ENCODE measurements at regions not wholly inside any gene's neighbourhood (a gene's known extent, or its start where the extent isn't known, plus 50 kb on each side); places are given as distances from the start of the nearest gene placed in this dataset.
"Not testable (repeated sequence)": the region's sequence is repeated elsewhere in the genome, so short reads cannot be mapped to it uniquely, and the experiment has no call there.

DNA sequence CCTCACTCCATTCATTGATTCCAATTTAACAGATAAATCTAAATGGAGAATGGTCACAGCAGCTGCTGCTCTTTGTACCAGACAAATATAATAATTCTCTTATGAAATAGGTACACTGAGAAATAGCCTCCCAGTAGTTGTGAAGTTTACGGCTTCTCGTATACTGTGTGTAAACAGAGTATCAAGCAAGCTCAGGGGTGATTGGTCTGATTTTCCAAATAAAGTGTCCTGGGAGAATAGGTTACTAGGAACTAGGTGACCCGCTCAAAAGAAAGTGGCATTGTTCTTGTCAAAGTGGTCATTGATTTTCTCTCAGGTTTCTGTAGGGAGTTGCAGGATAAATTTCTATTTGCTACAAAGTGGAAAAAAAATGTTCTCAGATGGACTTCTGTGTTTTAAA, 838.2 kb downstream of the RAPGEF2 start:
- DNase-seq, result no peak

DNA sequence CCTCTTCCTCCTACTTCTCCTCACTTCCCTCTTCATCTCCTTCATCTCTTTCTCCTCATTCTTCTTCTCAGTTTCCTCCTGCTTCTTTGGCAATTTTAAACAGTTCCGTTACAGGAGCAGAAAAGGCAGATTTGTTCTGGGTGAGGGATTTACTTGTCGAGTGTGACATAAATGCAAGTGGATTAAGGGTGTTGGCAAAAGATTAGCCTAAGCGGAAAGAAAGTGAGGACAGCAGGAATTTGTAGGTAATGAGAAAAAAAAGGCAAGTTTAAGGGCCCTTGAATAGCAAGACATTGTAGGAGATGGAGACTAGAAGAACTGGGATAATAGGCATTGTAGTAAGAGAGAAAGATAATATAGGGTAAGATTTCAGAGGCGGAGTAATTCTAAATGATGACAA, 841.6 kb downstream of the RAPGEF2 start:
- DNase-seq, result no peak

DNA sequence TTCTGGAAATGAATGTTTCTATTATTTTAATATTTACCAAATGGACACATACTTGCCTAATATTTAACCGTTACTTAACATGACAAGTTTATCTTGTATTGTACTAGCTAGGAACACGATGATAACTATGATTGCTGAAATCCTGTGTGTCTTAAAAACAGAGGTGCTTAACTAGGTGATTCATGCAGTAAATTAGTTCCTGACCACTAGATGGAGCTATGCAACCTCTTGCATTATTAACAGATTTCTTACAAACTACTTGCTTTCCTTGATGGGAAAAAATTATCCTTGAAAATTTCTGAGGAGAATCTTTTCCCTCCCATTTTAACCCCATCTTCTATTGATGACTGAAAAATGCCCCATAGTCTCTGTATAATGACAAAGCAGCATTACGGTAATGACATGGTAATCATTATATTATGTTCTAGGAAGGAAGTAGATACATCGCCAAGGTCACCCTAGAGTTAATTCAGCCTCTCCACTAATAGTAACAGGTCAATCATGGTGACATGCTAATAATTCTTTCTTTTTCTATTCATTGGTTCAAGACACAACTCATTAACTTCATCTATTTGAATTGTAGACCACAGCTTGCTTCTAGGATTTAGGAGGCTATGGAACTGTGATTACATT, 844.2 kb downstream of the RAPGEF2 start:
- peak; percentile 72 for DNase-seq

DNA sequence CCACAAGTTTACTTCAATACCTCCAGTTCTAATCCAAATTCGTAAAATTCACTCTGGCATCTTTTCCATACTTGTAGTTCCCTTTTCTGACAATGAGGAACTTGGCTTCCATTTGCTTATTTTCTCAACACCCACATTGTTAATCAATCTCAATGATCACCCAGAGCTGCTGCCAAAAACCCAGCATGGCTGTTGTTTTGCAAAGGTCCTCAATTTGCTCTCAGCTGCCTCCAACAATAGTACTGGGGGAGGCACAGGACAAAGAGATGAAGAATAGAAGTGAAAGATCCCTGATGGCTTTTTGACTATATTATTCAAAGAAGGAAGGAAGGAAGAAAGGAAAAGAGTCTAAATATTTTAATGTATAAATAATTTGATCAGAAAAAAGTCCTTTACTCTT, 847.8 kb downstream of the RAPGEF2 start:
- DNase-seq, result no peak

DNA sequence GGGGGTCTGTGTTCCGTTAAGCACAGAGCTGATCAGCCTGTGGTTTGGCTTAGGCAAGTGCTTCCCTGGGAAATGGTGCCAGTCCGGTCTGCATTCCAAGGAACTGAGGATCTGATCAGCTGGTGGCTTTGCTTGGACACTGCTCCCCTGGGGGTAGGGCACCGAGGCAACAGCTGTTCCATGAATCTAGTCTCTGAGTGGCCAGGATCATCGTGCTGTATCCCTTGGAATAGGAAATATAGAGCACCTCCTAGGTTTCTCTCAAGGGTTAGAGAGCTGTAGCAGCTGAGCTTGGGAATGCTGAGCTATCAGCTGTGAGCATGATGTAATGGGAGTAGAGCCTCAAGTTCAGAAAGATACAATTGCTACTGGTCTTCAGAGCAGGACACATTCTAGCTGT, 863.9 kb downstream of the RAPGEF2 start:
- no peak for DNase-seq

DNA sequence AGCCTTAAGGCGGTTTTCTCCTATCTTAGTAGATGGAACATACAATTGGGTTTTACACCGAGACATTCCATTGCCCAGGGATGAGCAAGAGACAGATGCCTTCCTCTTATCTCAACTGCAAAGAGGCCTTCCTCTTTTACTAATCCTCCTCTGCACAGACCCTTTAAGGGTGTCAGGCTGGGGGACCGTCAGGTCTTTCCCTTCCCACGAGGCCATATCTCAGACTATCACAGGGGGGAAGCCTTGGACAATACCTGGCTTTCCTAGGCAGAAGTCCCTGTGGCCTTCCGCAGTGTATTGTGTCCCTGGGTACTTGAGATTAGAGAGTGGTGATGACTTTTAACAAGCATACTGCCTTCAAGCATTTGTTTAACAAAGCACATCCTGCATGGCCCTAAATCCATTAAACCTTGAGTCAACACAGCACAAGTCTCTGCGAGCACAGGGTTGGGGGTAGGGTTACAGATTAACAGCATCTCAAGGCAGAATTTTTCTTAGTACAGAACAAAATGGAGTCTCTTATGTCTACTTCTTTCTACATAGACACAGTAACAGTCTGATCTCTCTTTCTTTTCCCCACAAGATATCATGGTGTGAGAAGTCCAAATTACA, 874.1 kb downstream of the RAPGEF2 start:
- DNase-seq, result not testable (repeated sequence)

DNA sequence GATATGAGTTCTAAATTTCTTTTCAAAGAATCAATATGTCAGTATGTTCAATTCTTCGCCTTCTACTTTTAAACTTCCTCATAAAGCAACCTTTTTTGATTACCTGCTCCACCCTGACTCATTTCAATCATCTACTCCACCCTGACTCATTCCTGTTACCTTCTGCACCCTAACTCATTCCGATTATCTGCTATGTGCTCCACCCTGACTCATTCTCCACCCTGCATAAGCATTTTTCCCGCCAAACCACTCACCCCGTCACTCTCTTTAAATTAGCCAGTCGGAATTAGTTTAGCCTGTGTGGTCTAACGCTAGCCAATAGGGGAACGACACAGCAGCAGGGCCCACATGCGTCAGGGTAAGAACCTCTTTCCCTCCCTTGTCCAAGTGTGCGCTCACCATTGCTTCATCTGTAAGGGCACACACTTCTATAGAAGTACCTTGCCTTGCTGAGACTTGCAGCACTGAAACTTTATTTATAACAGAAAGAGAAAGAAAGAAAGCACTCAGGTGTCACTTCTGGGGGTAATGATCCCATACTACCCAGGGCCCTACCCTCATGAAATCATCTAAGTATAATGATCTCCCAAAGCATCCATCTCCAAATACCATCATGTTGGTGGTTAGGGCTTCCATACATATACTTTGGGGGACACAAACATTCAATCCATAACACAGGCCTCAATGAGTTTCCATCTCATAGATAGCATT, 875.2 kb downstream of the RAPGEF2 start:
- no peak for DNase-seq

DNA sequence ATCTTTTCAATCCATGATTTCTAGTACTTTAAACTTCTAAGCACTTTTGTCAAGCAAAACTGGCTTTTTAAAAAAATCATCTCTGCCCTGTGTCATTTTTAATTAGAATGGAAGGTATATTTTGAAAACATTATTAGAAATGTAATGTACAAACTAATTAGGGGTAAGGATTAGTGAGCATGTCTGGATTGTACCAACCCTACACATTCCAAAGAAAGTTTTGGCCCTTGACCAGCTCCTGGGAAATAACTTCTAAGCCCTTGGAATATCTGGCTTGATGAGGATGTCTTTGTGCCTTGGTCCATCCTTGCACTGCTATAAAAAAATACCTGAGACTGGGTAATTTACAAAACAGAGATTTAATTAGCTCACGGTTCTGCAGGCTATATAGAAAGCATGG, 876.5 kb downstream of the RAPGEF2 start:
- DNase-seq, result no peak

DNA sequence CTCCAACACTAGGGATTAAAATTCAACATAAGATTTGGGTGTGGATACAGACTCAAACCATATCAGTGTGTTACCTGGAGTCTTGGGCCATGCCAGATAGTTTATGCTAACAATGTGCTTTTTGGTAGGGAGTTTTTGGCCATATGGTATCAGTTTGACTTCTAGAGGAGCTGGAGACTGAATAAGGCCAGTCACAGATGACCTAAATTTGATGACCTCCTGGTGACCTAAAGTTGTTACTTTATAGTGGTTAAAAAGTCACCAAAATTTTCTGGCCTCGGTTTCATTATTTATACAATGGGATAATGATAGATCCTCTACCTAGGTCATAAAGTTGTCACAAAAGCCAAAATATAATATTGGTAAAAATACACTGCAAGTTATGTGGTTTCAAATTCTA, 877.1 kb downstream of the RAPGEF2 start:
- no peak for DNase-seq

DNA sequence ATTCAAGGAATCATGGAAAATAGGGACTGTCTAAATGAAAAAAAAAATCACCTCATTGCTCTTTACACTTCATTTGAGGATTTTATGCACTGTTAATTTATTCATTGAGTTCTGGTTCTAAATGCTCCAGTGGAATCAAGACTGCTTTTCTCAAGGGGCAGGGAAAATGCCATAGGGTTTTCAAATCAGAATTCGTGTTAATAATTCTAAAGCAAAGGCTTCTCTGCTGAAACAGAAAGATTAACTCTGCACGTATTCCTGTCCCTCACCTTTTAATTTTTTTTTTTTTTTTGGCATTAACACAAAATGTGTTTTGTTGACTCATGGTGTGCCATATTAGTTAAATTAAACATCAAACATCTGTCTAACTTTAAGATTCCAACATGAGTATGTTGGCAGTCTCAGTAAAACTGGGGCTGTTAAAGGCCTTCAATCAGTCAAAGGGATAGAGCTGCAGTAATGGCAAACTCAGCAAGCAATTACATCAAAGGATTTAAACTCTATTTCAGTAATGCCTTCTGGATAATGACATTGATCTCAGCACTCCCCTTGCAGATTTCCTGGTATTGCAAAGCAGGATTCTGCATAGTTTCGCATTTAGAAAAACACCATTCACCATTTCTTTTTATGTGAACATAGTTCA, 878.1 kb downstream of the RAPGEF2 start:
- no peak for DNase-seq

DNA sequence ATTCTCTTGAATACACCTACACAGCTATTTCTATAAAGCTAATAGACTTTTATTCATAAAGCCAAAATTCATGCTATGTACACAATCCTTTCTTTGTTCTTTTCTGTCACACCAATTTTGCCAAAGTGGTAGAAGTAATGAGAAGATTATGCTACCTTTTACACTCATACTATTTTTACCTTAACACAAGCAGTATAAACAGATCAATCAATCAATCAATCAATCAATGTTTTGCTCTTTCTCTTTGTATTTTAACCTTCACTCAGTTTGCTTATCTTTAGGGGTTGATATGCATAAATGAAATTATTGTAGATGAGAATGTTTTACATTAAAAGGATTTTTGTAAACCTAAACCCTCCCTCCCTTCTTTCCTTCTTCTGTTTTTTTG, 878.6 kb downstream of the RAPGEF2 start:
- DNase-seq, result no peak

DNA sequence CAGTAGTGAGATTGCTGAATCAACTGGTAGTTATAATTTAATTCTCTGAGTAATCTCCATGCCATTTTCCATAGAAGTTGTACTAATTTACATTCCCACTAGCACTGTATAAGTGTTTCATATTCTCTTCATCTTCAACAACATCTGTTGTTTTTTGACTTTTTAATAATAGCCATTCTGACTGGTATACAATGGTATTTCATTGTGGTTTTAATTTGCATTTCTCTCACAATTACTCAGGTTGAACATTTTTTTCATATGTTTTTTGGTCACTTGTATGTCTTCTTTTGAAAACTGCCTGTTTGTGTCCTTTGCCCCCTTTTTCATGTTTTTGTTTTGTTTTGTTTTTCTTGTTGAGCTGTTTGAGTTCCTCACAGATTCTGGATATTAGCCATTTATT, 880.2 kb downstream of the RAPGEF2 start:
- DNase-seq, result no peak

DNA sequence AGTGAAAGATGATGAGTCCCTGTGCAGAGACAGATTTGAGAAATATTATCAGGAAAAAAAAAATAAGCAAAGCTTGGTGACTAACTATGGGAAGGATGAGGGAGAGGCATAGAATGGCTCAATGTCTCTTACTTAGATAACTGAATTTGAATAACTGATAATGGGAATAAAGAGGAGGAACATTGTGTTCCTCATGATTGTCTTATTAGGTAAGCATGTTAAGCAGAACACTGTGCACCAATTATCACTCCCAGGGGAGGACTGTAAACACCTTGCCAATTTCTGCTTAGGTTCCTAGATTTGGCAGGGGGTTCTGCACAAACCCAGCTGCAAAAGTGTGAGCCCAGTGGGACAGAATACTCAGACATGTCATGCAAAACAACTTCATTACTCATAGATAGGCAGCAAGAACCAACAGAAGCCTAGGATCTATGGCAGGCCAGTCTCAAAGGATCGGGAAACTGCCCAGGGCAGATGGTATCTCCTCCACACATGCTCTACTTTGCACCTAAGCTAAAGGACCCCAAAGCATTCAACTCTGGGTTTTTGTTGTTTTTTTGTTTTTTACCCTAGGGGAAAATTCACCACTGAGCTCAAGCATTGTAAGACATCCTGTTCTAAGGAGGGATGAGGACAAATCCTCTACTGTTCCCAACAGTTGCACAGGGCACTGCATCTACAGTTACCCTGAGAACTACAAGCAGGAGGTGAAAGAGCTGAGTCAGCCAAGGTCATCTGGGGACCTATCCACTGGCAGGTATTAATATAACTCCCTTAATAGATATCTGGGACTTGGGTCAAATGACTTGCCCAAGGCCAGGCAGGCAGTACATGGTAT, 907.0 kb downstream of the RAPGEF2 start:
- no peak for DNase-seq

DNA sequence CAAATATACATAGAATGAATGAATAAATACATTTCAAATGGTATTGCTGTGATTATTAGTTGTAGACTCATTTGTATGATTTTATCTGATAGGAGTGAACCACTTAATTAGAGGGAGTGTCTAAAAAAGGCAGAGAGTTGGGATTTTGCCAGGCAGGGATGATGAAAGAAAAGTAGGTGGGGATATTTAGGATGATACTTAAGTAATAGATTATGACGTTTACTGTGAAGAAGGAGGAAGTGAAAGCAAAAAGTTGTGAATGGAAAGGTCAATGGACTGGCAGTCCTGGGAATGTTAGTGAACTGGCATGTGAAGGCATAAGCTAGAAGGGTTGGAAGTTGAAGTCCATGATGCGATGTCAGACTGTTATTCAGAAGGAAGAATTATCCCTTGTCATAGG, 917.1 kb downstream of the RAPGEF2 start:
- DNase-seq, result no peak

DNA sequence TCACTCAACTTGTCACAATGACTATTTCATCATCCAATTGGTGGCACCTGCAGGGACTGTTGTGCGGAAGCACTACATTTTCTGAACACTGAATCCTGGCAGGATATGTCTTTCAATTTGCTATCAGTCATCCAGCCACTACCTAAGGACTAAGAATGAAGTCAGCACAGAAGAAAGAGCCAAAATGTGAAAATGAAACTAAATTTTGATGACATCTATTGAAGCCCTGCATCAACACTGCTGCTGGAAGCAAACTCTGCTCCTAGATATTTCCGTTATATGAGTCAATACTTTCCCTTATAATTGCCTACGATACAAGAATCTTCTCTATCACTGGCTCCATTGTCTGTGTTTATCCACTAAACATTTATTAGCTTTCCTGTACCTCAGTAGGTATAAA, 917.9 kb downstream of the RAPGEF2 start:
- no peak for DNase-seq

DNA sequence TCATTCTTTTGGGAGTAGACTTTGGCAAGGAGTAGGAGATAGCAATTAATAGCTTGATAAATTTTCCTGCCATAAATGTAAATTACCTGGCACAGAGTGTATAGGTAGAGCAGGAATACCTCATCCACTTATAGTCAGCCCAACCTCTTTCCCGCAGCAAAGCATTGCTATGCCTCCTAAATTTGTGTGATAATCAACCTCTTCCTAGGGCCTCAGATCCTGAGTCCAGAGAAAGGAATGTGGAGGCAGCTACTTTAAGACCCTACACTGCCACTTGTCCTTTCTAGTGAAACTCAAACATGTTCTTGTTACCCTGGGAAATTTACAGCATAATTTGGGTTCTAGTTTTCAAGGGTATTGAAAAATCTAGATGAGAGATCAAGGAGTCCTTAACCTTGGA, 919.0 kb downstream of the RAPGEF2 start:
- no peak for DNase-seq

DNA sequence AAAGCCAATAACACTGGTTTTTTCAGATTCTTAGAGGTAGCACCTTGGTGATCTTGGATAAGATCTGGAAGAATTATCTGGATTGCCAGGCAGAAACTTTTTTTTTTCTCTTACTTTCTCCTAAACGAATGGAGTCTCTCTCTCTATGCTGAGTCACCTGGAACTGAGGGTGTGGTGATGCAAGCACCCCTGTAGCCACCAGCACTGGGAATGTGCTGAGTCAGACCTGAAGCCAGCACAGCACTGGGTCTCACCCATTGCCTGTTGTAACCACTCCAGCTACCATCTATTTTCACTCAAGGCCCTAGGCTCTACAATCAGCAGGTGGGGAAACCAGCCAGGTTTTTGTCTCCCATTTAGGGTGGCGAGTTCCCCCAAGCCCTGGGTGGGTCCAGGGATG, 923.8 kb downstream of the RAPGEF2 start:
- DNase-seq, result no peak

DNA sequence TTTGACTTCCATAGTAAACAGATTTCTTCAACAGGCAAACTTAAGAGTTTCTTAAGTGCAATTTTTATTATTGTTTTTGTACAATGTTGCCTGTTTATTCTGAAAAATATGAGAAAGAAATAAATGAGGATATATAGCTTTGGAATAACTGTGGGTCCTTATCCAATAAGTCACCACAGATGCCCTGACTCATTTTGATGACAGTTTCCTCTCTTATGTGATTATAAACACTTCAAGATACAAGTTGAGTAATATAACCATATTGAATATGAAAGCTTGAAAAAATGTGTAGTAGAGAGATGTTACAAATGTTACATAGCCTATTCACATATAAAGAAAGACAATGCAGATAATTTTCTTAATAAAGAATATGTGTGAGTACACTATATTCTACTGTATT, 931.6 kb downstream of the RAPGEF2 start:
- DNase-seq, result peak; percentile 3

DNA sequence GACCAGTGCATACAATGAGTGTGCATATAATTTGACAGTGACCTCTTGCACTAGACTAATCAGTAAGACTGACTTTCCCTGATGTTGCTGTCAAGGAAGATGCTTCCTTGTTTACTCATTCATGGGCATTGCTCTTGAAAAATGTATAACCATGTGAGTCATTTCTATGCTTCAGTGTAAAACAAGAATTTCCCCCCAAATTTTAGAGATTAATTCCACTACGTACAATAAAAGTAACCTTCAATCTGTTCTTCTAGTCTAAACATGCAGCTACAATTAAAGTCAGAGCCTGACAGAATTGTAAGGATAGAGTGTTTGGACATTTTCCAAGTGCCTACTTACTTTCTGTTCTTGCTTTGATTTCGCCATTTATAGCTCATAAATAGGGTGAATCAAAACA, 935.7 kb downstream of the RAPGEF2 start:
- no peak for DNase-seq

DNA sequence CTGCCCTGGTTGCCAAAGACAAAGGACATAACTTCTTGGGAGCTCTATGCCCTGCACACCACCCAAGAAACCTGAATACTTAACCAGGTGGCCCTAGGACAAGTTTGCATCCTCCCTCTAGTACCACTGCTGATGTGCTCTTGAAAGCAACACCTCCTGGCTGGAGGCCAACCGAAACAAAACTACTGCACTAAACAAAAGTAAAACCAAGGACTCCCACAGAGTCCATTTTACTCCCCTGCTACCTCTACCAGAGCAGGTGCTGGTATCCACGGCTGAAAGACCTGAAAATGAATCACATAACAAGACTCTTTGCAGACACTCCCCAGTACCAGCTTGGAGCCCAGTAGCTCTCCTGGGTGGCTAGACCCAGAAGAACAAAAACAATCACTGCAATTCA, 941.8 kb downstream of the RAPGEF2 start:
- no peak for DNase-seq

DNA sequence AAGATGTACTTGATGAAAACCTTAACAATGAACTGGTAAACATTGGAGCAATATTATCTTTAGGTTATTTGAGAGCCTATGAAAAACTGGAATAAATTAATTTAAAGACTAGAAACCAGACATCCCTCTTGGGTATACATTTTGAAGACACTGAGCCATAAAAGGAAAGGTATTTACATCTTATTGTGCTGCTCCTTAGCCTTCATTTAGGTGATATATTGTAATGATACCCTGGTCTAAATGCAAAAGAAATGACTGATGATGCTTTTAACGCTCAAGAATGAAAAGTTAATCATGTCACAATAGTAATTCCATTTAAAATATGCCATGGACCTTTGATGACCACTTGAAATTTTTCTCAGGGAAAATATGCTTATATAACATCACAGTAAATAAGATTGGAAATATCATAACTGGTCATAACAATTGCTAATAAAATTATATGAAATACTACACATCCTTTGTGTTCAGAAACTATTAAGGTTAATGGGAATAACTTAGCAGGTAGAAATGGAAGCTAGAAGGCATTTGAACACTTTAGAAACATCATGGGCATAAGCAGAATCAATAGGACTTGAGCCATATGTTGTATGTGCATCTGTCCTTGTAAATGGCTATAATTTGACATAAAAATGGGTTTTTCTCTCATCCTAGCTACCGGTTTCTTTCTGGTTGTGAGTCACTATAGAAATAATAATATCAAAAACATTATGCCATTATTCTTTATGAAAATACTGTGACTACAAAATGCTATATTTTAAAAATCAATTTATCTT, 979.7 kb downstream of the RAPGEF2 start:
- no peak for DNase-seq

Measured in renal pelvis (tissue), 1 donor.